Activated CD8-positive, alpha-beta memory T cell treated with anti-CD3 and anti-CD28 coated beads for 24 hours (primary cell): ENCODE measurements at regions not wholly inside any gene's neighbourhood (a gene's known extent, or its start where the extent isn't known, plus 50 kb on each side); places are given as distances from the start of the nearest gene placed in this dataset.

Experiments used
- DNase-seq: peaks from one replicate; pipeline ENCODE4 v3.0.0-alpha.2; 2020

DNA sequence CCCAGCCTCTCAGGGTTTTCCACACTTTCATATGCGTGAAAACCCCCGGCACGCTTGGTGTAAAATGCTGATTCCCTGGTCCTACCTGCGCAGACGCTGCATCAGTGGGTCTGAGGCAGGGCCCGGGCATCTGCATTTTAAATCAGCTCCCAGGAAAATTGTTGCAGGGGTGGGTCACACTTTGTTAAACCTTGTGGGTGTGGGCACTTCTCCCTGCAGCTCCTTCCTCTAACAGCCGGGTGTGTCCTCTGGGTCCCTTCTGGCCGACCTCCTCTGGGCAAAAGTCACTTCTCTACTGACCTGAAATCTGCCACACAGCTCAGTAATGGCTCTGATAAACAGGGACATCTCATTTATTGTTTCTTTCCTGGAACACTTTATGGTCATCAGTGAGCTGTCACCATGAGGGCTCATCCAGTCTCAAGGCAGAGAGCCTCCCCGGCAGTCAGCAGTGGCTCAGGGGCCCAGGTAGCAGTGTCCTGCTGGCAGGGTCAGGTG, 52.8 kb upstream of the TMPRSS2 start:
- DNase-seq: no peak

GRCh38 chr21:41559658-41560631, 52.0 kb upstream of the TMPRSS2 start:
- DNase-seq: no peak

DNA sequence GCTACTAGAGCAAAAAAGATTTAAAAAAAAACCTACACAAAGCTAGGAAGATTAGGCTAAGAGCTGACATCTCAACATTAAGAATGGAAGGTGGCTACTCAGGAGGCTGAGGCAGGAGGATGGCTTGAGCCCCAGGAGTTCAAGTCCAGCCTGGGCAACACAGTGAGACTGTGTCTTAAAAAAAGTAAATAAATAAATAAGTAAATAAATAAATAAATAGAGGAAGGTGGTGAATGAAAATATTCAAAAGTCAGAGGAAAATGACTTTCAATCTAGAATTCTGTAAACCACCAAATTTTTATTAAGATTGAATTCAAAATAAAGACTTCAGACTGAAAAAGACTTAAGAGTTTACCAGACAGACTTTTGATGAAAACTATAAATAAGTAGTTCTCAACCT, 50.9 kb upstream of the TMPRSS2 start:
- DNase-seq: no peak

DNA sequence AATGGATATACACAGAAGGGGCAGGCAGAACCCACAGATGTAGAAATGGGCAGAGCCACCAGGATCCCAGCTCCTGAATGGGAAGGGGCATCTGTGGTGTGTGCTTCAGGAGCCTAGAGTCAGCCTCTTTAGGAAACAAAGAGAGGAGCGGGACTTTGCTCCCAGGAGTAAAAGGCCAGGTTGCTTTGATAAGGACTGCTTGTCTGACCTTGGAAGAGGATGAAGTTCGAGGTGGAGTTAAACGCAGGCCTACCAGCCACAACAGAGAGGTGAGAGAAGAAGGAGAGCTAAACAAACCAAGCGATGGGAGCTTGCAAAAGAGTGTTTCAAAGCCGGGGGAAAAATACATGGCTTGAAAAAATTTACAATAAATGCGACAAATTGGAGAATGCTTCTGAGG, 49.9 kb upstream of the TMPRSS2 start:
- no peak for DNase-seq
